Fibroblast of lung (primary cell): ENCODE measurements at regions not wholly inside any gene's neighbourhood (a gene's known extent, or its start where the extent isn't known, plus 50 kb on each side); places are given as distances from the start of the nearest gene placed in this dataset.

Experiments
- DNase-seq, 2 donors: peaks; one replicate each; pipeline versions ENCODE4 v3.0.0 to v3.0.0-alpha.2; 2010; ENCODE audit warnings: low read depth in 2 of 2
- H2AFZ ChIP-seq: 2 replicates; pipeline ENCODE4 v1.5.1; 2012; ENCODE audit warnings: low read length, control low read depth, inconsistent platforms
- H3K27ac ChIP-seq: 2 replicates; pipeline ENCODE4 v1.5.1; 2011; ENCODE audit warnings: low read length, control low read depth; ENCODE audit not compliant: insufficient read depth
- H3K27me3 ChIP-seq: 2 replicates; pipeline ENCODE4 v1.5.1; 2011; ENCODE audit warnings: mild to moderate bottlenecking, low read length; ENCODE audit not compliant: control insufficient read depth, insufficient read depth
- H3K36me3 ChIP-seq: 2 replicates; pipeline ENCODE4 v1.5.1; 2011; ENCODE audit warnings: low read length; ENCODE audit not compliant: control insufficient read depth, insufficient read depth
- H3K4me1 ChIP-seq: 2 replicates; pipeline ENCODE4 v1.5.1; 2011; ENCODE audit warnings: low read length; ENCODE audit not compliant: control insufficient read depth, insufficient read depth; ENCODE audit errors: extremely low read depth
- H3K4me2 ChIP-seq: 2 replicates; pipeline ENCODE4 v1.5.1; 2011; ENCODE audit warnings: low read length, control low read depth; ENCODE audit not compliant: insufficient read depth; ENCODE audit errors: extremely low read depth
- H3K4me3 ChIP-seq, 4 experiments: fragments of 200-600 bp in 1 of 4; sonication (generic) in 1 of 4; replicated peaks in 1 of 4; 2 replicates each; pipeline ENCODE4 v1.5.1; 2011 to 2016; ENCODE audit warnings: low read length in 4 of 4, low read depth in 3 of 4, mild to moderate bottlenecking in 3 of 4, control low read depth in 2 of 4, inconsistent platforms in 1 of 4, mixed read lengths in 1 of 4; ENCODE audit not compliant: insufficient read depth in 1 of 4; ENCODE audit errors: control extremely low read depth in 1 of 4
- H3K79me2 ChIP-seq: 2 replicates; pipeline ENCODE4 v1.5.1; 2012; ENCODE audit warnings: mild to moderate bottlenecking, low read length, inconsistent platforms; ENCODE audit not compliant: control insufficient read depth, insufficient read depth
- H3K9ac ChIP-seq: 2 replicates; pipeline ENCODE4 v1.5.1; 2011; ENCODE audit warnings: mild to moderate bottlenecking, low read length, control low read depth; ENCODE audit not compliant: insufficient read depth
- H3K9me3 ChIP-seq: 2 replicates; pipeline ENCODE4 v1.5.1; 2012; ENCODE audit warnings: low read depth, low read length; ENCODE audit not compliant: control insufficient read depth, insufficient read depth
- H4K20me1 ChIP-seq: 2 replicates; pipeline ENCODE4 v1.5.1; 2011; ENCODE audit warnings: low read length; ENCODE audit not compliant: control insufficient read depth, insufficient read depth; ENCODE audit errors: extremely low read depth
- CTCF ChIP-seq, 2 donors: IDR thresholded peaks in 1 of 2; conservative IDR thresholded peaks in 1 of 2; 1 replicate in 1 of 2; 2 replicates in 1 of 2; pipeline ENCODE4 v1.5.1; 2011 to 2012; ENCODE audit warnings: low read length in 2 of 2, control low read depth in 1 of 2, inconsistent platforms in 1 of 2, low read depth in 1 of 2, mild to moderate bottlenecking in 1 of 2
- EZH2 ChIP-seq: IDR thresholded peaks from 2 replicates; pipeline ENCODE4 v1.5.1; 2012; ENCODE audit warnings: low read length, control low read depth, mild to moderate bottlenecking; ENCODE audit errors: missing control alignments

GRCh38 chr1:36595921-36596320 is 113.2 kb upstream of the CSF3R start:
- Histone ChIP-seq H3K79me2 (no peaks in the 10 kb centered on the region), H3K4me2 (no peak overlapping the region), H3K27ac (no peak overlapping the region), H2AFZ (no peak overlapping the region), H4K20me1 (no peaks in the 10 kb centered on the region), H3K9ac (no peak overlapping the region), H3K27me3 (no peaks in the 10 kb centered on the region), H3K9me3 (no peaks in the 10 kb centered on the region), H3K4me1 (no peaks in the 10 kb centered on the region), H3K4me3 (no peak overlapping the region), H3K36me3 (no peaks in the 10 kb centered on the region)
- DNase-seq = no peak
- no peak for TF ChIP-seq EZH2
- no peak for TF ChIP-seq CTCF (conservative IDR thresholded peaks at IDR 0.05 in 1 of 2, IDR thresholded peaks at IDR 0.05 in 1 of 2; ENCODE audit: low read depth in 1 of 2, low read length in 2 of 2)

GRCh38 chr1:36595349-36595748 is 112.6 kb upstream of the CSF3R start:
- DNase-seq = no peak
- Histone ChIP-seq H3K4me3 (no peak overlapping the region), H3K9me3 (no peaks in the 10 kb centered on the region), H3K4me2 (no peak overlapping the region), H4K20me1 (no peaks in the 10 kb centered on the region), H3K4me1 (no peaks in the 10 kb centered on the region), H2AFZ (no peak overlapping the region), H3K27me3 (no peaks in the 10 kb centered on the region), H3K36me3 (no peaks in the 10 kb centered on the region), H3K9ac (no peak overlapping the region), H3K27ac (no peak overlapping the region), H3K79me2 (no peaks in the 10 kb centered on the region)
- TF ChIP-seq EZH2 (no peak), CTCF (conservative IDR thresholded peaks at IDR 0.05 in 1 of 2, IDR thresholded peaks at IDR 0.05 in 1 of 2; ENCODE audit: low read depth in 1 of 2, low read length in 2 of 2) (no peak)

- no peak overlapping the region for H3K27ac ChIP-seq
These were observed 111.3 kb upstream of the CSF3R start for GRCh38 chr1:36594023-36594422.

More at GRCh38 chr1:36594023-36594422, 111.3 kb upstream of the CSF3R start:
- H3K27me3 ChIP-seq = no peaks in the 10 kb centered on the region
- H3K9me3 ChIP-seq = no peaks in the 10 kb centered on the region
- H3K4me3 ChIP-seq = no peak overlapping the region
- no peaks in the 10 kb centered on the region for H4K20me1 ChIP-seq
- H3K9ac ChIP-seq = no peak overlapping the region
- H3K36me3 ChIP-seq = no peaks in the 10 kb centered on the region
- no peaks in the 10 kb centered on the region for H3K4me1 ChIP-seq
- TF ChIP-seq CTCF (conservative IDR thresholded peaks at IDR 0.05 in 1 of 2, IDR thresholded peaks at IDR 0.05 in 1 of 2; ENCODE audit: low read depth in 1 of 2, low read length in 2 of 2) = no peak
- no peak for TF ChIP-seq EZH2
- H3K4me2 ChIP-seq = no peak overlapping the region
- DNase-seq = no peak
- no peaks in the 10 kb centered on the region for H3K79me2 ChIP-seq
- no peak overlapping the region for H2AFZ ChIP-seq
